Mesodermal cell (in vitro differentiated cells): ENCODE measurements at regions not wholly inside any gene's neighbourhood (a gene's known extent, or its start where the extent isn't known, plus 50 kb on each side); places are given as distances from the start of the nearest gene placed in this dataset.

Source experiments
- H3K27ac ChIP-seq: 2 replicates; pipeline ENCODE4 v1.7.0; 2013; ENCODE audit warnings: mild to moderate bottlenecking, low read depth, low read length, moderate library complexity; ENCODE audit not compliant: severe bottlenecking
- H3K36me3 ChIP-seq: 2 replicates; pipeline ENCODE4 v1.7.1; 2013; ENCODE audit warnings: mild to moderate bottlenecking, low read length, moderate library complexity; ENCODE audit not compliant: control insufficient read depth, insufficient read depth
- H3K4me1 ChIP-seq: one replicate; pipeline ENCODE4 v1.7.1; 2013; ENCODE audit warnings: mild to moderate bottlenecking, low read length; ENCODE audit not compliant: insufficient read depth, control insufficient read depth, poor library complexity, severe bottlenecking
- H3K4me3 ChIP-seq: 2 replicates; pipeline ENCODE4 v1.7.0; 2013; ENCODE audit warnings: low read length, control low read depth, mild to moderate bottlenecking; ENCODE audit not compliant: insufficient read depth, poor library complexity, severe bottlenecking; ENCODE audit errors: extremely low read depth
- H3K9me3 ChIP-seq: 2 replicates; pipeline ENCODE4 v1.7.1; 2013; ENCODE audit warnings: mild to moderate bottlenecking, low read length, moderate library complexity; ENCODE audit not compliant: control insufficient read depth
- WGBS, 2 experiments: methylation state at CpG; one replicate each; pipeline ENCODE4 v1.1.5; 2013; ENCODE audit warnings: missing lambda C conversion rate in 2 of 2; ENCODE audit not compliant: insufficient coverage in 2 of 2; 5-methylcytosine and 5-hydroxymethylcytosine counted together

GRCh38 chr6:21508753-21509152, 84.8 kb upstream of the SOX4 start:
- no peak overlapping the region for H3K27ac ChIP-seq
- no peaks in the 10 kb centered on the region for H3K9me3 ChIP-seq
- 91 to 94% methylated on average over 3 to 4 of the region's 4 CpGs for WGBS, 2 experiments
- H3K4me1 ChIP-seq = no peaks in the 10 kb centered on the region
- H3K36me3 ChIP-seq = no peaks in the 10 kb centered on the region
- H3K4me3 ChIP-seq = no peak overlapping the region

DNA sequence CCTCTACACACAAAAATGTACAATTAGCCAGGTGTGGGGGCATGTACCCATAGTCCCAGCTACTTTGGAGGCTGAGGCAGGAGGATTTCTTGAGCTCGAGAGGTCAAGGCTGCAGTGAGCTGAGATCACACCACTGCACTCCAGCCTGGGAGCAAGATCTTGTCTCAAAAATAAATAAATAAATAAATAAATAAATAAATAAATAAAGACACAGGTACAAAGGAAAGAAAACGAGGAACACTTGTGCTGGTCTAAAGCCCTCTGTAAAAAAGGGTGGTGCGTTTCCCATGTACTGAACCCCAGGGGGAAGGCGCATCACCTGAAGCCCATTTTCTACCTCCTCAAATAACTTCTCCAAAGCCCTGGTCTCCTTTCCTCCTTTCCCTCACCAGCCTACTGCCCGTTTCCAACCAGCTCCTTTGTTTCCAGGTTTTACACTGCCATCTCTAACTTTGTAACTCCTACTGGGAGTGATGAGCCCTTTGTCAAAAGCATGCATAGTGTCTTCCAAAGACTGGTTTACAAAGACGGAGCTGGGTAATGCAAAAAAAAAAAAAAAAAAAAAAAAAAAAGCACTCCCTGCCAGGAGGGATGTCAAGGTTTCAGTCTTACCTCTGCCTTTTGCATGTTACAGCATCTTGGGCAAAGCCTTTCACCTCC, 81.5 kb upstream of the SOX4 start:
- Histone ChIP-seq H3K27ac (no peak overlapping the region), H3K36me3 (no peaks in the 10 kb centered on the region), H3K9me3 (no peaks in the 10 kb centered on the region), H3K4me3 (no peak overlapping the region), H3K4me1 (no peaks in the 10 kb centered on the region)
- 68 to 86% methylated on average over 3 to 4 of the region's 6 CpGs for WGBS, 2 experiments

DNA sequence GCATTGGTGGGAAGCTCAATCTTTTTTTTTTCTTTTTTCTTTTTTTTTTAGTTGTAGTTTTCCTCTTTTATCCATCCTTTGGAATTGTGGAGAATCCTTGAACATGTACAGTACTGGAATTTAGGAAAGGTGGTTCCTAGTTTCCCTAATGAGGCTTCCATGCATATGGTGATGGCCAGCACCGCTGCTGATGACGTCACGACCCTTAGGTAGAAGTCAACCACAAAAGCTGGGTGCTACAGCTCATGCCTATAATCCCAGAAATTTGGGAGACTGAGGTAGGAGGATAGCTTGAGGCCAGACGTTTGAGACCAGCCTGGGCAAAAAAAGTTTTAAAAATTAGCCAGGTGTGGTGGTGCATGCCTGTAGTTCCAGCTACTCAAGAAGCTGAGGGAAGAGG, 79.3 kb upstream of the SOX4 start:
- Histone ChIP-seq H3K4me1 (no peaks in the 10 kb centered on the region), H3K4me3 (no peak overlapping the region), H3K36me3 (no peaks in the 10 kb centered on the region), H3K9me3 (no peaks in the 10 kb centered on the region), H3K27ac (no peak overlapping the region)
- WGBS, 2 experiments = 90 to 93% methylated on average over 4 of the region's 4 CpGs

GRCh38 chr6:21518317-21518716, 75.2 kb upstream of the SOX4 start:
- 87 to 93% methylated on average over 2 to 3 of the region's 4 CpGs for WGBS, 2 experiments
- Histone ChIP-seq H3K9me3 (no peaks in the 10 kb centered on the region), H3K4me3 (no peak overlapping the region), H3K36me3 (no peaks in the 10 kb centered on the region), H3K27ac (no peak overlapping the region), H3K4me1 (no peaks in the 10 kb centered on the region)

DNA sequence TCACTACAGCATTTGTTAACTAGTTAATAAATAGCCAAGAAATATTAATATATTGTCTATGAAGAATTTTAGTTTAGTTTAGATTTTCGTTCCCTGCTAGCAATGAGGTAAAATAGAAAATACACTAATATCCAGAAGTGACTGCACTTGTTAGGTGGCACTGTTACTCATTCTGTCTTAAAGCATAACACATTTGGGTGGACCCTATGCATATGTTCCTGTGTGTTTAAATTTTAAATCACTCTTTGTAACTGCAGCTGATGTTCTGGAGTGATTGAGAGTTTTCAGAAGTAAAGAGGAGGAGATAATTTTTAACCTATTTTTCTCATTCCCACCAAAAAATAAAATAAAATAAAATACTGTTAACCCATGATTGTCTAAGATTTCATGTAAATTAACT, 73.9 kb upstream of the SOX4 start:
- Histone ChIP-seq H3K9me3 (no peaks in the 10 kb centered on the region), H3K27ac (no peak overlapping the region), H3K36me3 (no peaks in the 10 kb centered on the region), H3K4me3 (no peak overlapping the region), H3K4me1 (no peaks in the 10 kb centered on the region)
- no CpG with 5 or more reads among the region's 1 CpG for WGBS, 2 experiments

GRCh38 chr6:21521276-21521675, 72.3 kb upstream of the SOX4 start:
- Histone ChIP-seq H3K4me1 (no peaks in the 10 kb centered on the region), H3K4me3 (no peak overlapping the region), H3K9me3 (no peaks in the 10 kb centered on the region), H3K36me3 (no peaks in the 10 kb centered on the region), H3K27ac (no peak overlapping the region)
- WGBS, 2 experiments = 88 to 100% methylated on average over 1 to 3 of the region's 4 CpGs

- Histone ChIP-seq H3K4me3 (no peak overlapping the region), H3K4me1 (no peaks in the 10 kb centered on the region), H3K27ac (no peak overlapping the region), H3K9me3 (no peaks in the 10 kb centered on the region), H3K36me3 (no peaks in the 10 kb centered on the region)
- WGBS, 2 experiments = 88 to 94% methylated on average over 10 of the region's 14 CpGs
These were observed 71.3 kb upstream of the SOX4 start for GRCh38 chr6:21522143-21522747.

GRCh38 chr6:21522797-21523456, 70.6 kb upstream of the SOX4 start:
- no peak overlapping the region for H3K27ac ChIP-seq
- H3K4me1 ChIP-seq = no peaks in the 10 kb centered on the region
- WGBS, 2 experiments = 71 to 74% methylated on average over 17 to 20 of the region's 21 CpGs
- H3K9me3 ChIP-seq = no peaks in the 10 kb centered on the region
- H3K36me3 ChIP-seq = no peaks in the 10 kb centered on the region
- H3K4me3 ChIP-seq = no peak overlapping the region

DNA sequence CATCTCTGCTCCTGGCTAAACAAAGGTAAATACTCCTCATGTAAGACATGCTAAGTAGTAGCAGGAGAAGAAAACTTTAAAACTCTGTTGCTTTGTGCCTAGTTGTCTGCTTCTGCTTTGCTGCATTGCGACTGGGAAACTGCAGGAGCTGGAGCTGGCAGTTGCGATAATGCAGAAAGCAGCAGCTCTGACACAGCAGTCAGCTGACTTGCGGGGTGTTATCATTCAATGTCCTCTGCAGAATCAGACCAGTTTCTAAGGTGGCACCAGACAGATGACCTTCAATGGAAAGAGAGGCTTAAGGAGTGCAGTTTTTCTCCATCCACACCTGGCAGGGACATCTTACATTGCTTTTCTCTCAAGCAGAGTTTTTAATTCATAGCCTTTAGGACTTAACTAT, 69.9 kb upstream of the SOX4 start:
- no peaks in the 10 kb centered on the region for H3K4me1 ChIP-seq
- H3K36me3 ChIP-seq = no peaks in the 10 kb centered on the region
- 88% methylated on average over 3 of the region's 3 CpGs for WGBS, 2 experiments
- no peak overlapping the region for H3K4me3 ChIP-seq
- no peaks in the 10 kb centered on the region for H3K9me3 ChIP-seq
- no peak overlapping the region for H3K27ac ChIP-seq

DNA sequence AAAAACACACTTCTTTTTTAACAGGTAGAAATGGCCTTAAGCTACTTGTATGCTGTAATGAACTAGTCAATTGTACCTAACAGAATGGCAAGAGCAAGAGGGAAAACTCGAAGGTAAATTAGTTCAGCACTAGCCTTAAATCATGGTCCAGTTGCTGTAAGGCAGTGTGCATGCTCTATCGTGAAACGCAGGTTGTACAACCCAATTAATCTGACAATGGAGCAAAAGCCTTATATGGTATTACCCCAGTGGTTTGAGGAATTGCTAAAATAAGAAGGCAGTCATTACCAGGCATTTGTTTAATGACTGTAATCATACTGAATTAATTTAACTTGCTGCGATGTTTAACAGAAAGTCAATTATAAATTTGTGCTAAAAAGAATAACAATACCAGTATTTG, 69.3 kb upstream of the SOX4 start:
- 77 to 82% methylated on average over 3 of the region's 4 CpGs for WGBS, 2 experiments
- Histone ChIP-seq H3K36me3 (no peaks in the 10 kb centered on the region), H3K4me1 (no peaks in the 10 kb centered on the region), H3K9me3 (no peaks in the 10 kb centered on the region), H3K27ac (no peak overlapping the region), H3K4me3 (no peak overlapping the region)

GRCh38 chr6:21526974-21527373, 66.6 kb upstream of the SOX4 start:
- Histone ChIP-seq H3K9me3 (no peaks in the 10 kb centered on the region), H3K36me3 (no peaks in the 10 kb centered on the region), H3K27ac (no peak overlapping the region), H3K4me1 (no peaks in the 10 kb centered on the region), H3K4me3 (no peak overlapping the region)
- no CpG with 5 or more reads among the region's 1 CpG for WGBS, 2 experiments
